K562 (cell line): ENCODE measurements at regions not wholly inside any gene's neighbourhood (a gene's known extent, or its start where the extent isn't known, plus 50 kb on each side); places are given as distances from the start of the nearest gene placed in this dataset.

Experiments used
- ATAC-seq: fragments of 200-7000 bp; cut with Tn5 transposase; 3 replicates; pipeline ENCODE4 v1.9.1; 2020; ENCODE audit warnings: moderate library complexity
- BruUV-seq: library from RNA; stranded (reverse); fragments of 400-500 nt; replicated peaks from 2 replicates; lab custom pipeline; 2021; lab: Mats Ljungman, UMichigan
- CTCF ChIA-PET: fragments of 300-600 bp; formaldehyde crosslinking; extraction: SDS; loops from one replicate; lab custom pipeline; 2021; ENCODE audit warnings: low intra/inter-chr PET ratio; lab: Yijun Ruan, JAX
- POLR2A ChIA-PET: fragments of 300-600, 350-650 bp; sonication (Branson Sonifier 250); formaldehyde crosslinking; extraction: SDS; loops from one replicate; lab custom pipeline; 2021; ENCODE audit warnings: antibody characterized with exemption, inconsistent platforms; lab: Yijun Ruan, JAX
- DNase-seq, 4 experiments: peaks; one replicate each; pipeline versions ENCODE4 v3.0.0 to v3.0.0-alpha.2; 2011 to 2018; ENCODE audit warnings: low spot score in 3 of 4, mixed read lengths in 3 of 4; ENCODE audit errors: extremely low read depth in 1 of 4
- FAIRE-seq: peaks from 2 replicates; lab custom pipeline; 2011; peaks lifted over from hg19 to GRCh38; lab: Jason Lieb, UNC
- H2AFZ ChIP-seq: 2 replicates; pipeline ENCODE4 v1.6.0; 2011; ENCODE audit warnings: low read depth, low read length, control low read depth, inconsistent platforms
- H3K27ac ChIP-seq: fragments of 200-600 bp; 3 replicates; pipeline ENCODE4 v1.8.0; 2011; ENCODE audit warnings: low read depth, mild to moderate bottlenecking, control low read depth, inconsistent platforms, low read length, moderate library complexity, mixed read lengths; ENCODE audit errors: extremely low read depth
- H3K27me3 ChIP-seq, 2 experiments: fragments of 300-600 bp in 1 of 2; 2 replicates in 1 of 2; 3 replicates in 1 of 2; pipeline versions ENCODE4 v1.6.0 to v1.8.0; 2011; ENCODE audit warnings: inconsistent platforms in 2 of 2, low read length in 2 of 2, mild to moderate bottlenecking in 1 of 2, mixed read lengths in 1 of 2, moderate library complexity in 1 of 2; ENCODE audit not compliant: control insufficient read depth in 2 of 2, insufficient read depth in 2 of 2
- H3K36me3 ChIP-seq: fragments of 300-600 bp; 3 replicates; pipeline ENCODE4 v1.8.0; 2011; ENCODE audit warnings: mild to moderate bottlenecking, low read length, inconsistent platforms; ENCODE audit not compliant: control insufficient read depth, insufficient read depth
- H3K4me1 ChIP-seq, 2 experiments: fragments of 200-600 bp in 1 of 2; replicated peaks in 1 of 2; 2 replicates in 1 of 2; 3 replicates in 1 of 2; pipeline versions ENCODE4 v1.5.1 to v1.8.0; 2011; ENCODE audit warnings: inconsistent platforms in 2 of 2, low read length in 2 of 2, mild to moderate bottlenecking in 1 of 2, mixed read lengths in 1 of 2, moderate library complexity in 1 of 2; ENCODE audit not compliant: control insufficient read depth in 2 of 2, insufficient read depth in 2 of 2
- H3K4me2 ChIP-seq: 2 replicates; pipeline ENCODE4 v1.6.1; 2011; ENCODE audit warnings: low read length, control low read depth, inconsistent platforms, mixed read lengths; ENCODE audit not compliant: insufficient read depth
- H3K4me3 ChIP-seq: fragments of 200-600 bp; sonication (generic), shearing (Covaris generic); 2 replicates; pipeline ENCODE4 v1.5.1; 2016; ENCODE audit warnings: control low read depth, inconsistent platforms
- H3K79me2 ChIP-seq: fragments of 200-600 bp; 3 replicates; pipeline ENCODE4 v1.8.0; 2011; ENCODE audit warnings: low read length, inconsistent platforms; ENCODE audit not compliant: control insufficient read depth, insufficient read depth
- H3K9ac ChIP-seq, 2 experiments: 2 replicates each; pipeline versions ENCODE4 v1.6.0 to v1.6.1; 2011; ENCODE audit warnings: low read depth in 2 of 2, low read length in 2 of 2, control low read depth in 1 of 2, inconsistent platforms in 1 of 2, mild to moderate bottlenecking in 1 of 2, mixed read lengths in 1 of 2; ENCODE audit not compliant: insufficient read depth in 1 of 2
- H3K9me1 ChIP-seq: one replicate; pipeline ENCODE4 v1.6.0; 2011; ENCODE audit warnings: inconsistent platforms, mild to moderate bottlenecking, low read length, moderate library complexity; ENCODE audit not compliant: control insufficient read depth, insufficient read depth
- H3K9me3 ChIP-seq: replicated peaks from 2 replicates; pipeline ENCODE4 v1.5.1; 2011; ENCODE audit warnings: low read depth, low read length, inconsistent platforms; ENCODE audit not compliant: control insufficient read depth, insufficient read depth
- H4K20me1 ChIP-seq: replicated peaks from 2 replicates; pipeline ENCODE4 v1.6.1; 2011; ENCODE audit warnings: low read length, inconsistent platforms, mixed read lengths; ENCODE audit not compliant: control insufficient read depth, insufficient read depth
- BRCA1 ChIP-seq, 2 experiments: fragments of 450-650 bp in 1 of 2; sonication (generic) in 1 of 2; formaldehyde crosslinking in 1 of 2; IDR thresholded peaks; 2 replicates each; pipeline versions ENCODE4 v1.5.0 to v1.6.1; 2017 to 2020; ENCODE audit warnings: mild to moderate bottlenecking in 1 of 2, missing genetic modification reagents in 1 of 2
- CHD2 ChIP-seq: IDR thresholded peaks from 2 replicates; pipeline ENCODE4 v1.6.1; 2011; ENCODE audit warnings: low read depth, low read length
- HMG20A ChIP-seq: fragments of 450-650 bp; formaldehyde crosslinking; conservative IDR thresholded peaks from 2 replicates; pipeline ENCODE4 v1.4.0; 2020; ENCODE audit warnings: mild to moderate bottlenecking, mixed read lengths
- RBM34 ChIP-seq: fragments of 200-400 bp; formaldehyde crosslinking; IDR thresholded peaks from 2 replicates; pipeline ENCODE4 v1.6.1; 2018; ENCODE audit warnings: low read length, borderline replicate concordance; ENCODE audit not compliant: insufficient read depth
- SMC3 ChIP-seq: conservative IDR thresholded peaks from 2 replicates; pipeline ENCODE4 v1.6.1; 2011; ENCODE audit warnings: low read depth, low read length, improper control_type of control experiment; ENCODE audit not compliant: insufficient read depth
- TAF7 ChIP-seq: fragments of 450-650 bp; IDR thresholded peaks from 2 replicates; pipeline ENCODE4 v1.6.1; 2016; ENCODE audit warnings: missing genetic modification characterization, missing compliant biosample characterization
- ZFPM2 ChIP-seq: fragments of 250-450 bp; sonication (Bioruptor Pico); IDR thresholded peaks from 2 replicates; pipeline ENCODE4 v1.5.1; 2022; ENCODE audit warnings: mild to moderate bottlenecking
- ZNF384 ChIP-seq: IDR thresholded peaks from 2 replicates; pipeline ENCODE4 v1.6.1; 2012; ENCODE audit warnings: low read depth, low read length, improper control_type of control experiment
- ZNF785 ChIP-seq: fragments of 250-450 bp; sonication (Bioruptor Pico); IDR thresholded peaks from 2 replicates; pipeline ENCODE4 v1.4.0; 2020; ENCODE audit warnings: mild to moderate bottlenecking
- WGBS: fragments of 100-300 bp; shearing (Covaris generic); methylation state at CpG from one replicate; pipeline ENCODE4 v1.1.6; 2016; ENCODE audit warnings: low coverage, mixed read lengths; ENCODE audit not compliant: insufficient coverage; ENCODE audit errors: missing lambda C conversion rate; 5-methylcytosine and 5-hydroxymethylcytosine counted together
- in situ Hi-C: fragments of 300-500 bp; cut with MboI; formaldehyde crosslinking; loops from 4 replicates; pipeline ENCODE4 v1.15.0; 2018; ENCODE audit warnings: inconsistent platforms, mixed read lengths
- intact Hi-C: fragments of 100-400 bp; cut with micrococcal nuclease; formaldehyde crosslinking; loops from 2 replicates; pipeline ENCODE4 v1.14.2; 2022
- TF ChIP-seq, protein P1 (sequence below): fragments of 450-650 bp; formaldehyde crosslinking; IDR thresholded peaks from 2 replicates; pipeline ENCODE4 v1.4.0; 2020; ENCODE audit warnings: mild to moderate bottlenecking, mixed read lengths
- TF ChIP-seq, protein P2 (sequence below): fragments of 450-650 bp; formaldehyde crosslinking; IDR thresholded peaks from 2 replicates; pipeline ENCODE4 v1.4.0; 2020; ENCODE audit warnings: mild to moderate bottlenecking, moderate library complexity

DNA sequence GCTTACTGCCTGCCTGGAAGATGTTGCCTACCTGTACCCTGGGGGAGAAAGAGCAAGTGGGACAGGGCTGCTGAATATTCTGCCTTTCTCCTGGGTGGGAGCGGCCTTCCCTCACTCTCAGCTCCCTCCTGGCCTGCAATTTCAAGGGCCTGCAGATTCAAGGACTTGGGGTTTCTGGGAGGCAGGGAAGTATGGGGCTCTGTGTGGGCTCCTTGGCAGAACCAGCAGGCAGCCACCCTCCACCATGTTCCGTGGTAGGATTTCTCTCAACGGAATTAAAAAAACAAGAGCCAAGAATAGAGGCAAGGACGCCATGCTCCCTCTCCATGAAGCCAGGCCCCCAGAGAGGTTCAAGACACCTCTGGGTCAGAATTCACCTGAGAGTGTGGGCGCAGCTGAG is 127.7 kb downstream of the NAV1 start:
- Histone ChIP-seq H3K9me1 (no peaks in the 10 kb centered on the region), H3K79me2 (no peaks in the 10 kb centered on the region), H3K9ac (no peak overlapping the region), H3K27me3 (peaks cover 0 to 35% of the 10 kb centered on the region in 2 experiments; a peak in 3 of 5 replicates), H3K4me1 (no peaks in the 10 kb centered on the region), H4K20me1 (peaks cover 5% of the 10 kb centered on the region), H3K27ac (no peak overlapping the region), H3K36me3 (no peaks in the 10 kb centered on the region), H2AFZ (no peak overlapping the region), H3K9me3 (no peaks in the 10 kb centered on the region), H3K4me3 (no peak overlapping the region), H3K4me2 (no peak overlapping the region)
- TF ChIP-seq BRCA1 (IDR thresholded peaks at IDR 0.05) (no peak), BRCA1 (CRISPR knock-in tag; IDR thresholded peaks at IDR 0.05) (no peak), ZNF785 (CRISPR knock-in tag) (no peak), SMC3 (no peak), ZNF384 (no peak), HMG20A (no peak), RBM34 (no peak), CHD2 (no peak), TAF7 (no peak), ZFPM2 (no peak)
- TF ChIP-seq, protein P1, sequence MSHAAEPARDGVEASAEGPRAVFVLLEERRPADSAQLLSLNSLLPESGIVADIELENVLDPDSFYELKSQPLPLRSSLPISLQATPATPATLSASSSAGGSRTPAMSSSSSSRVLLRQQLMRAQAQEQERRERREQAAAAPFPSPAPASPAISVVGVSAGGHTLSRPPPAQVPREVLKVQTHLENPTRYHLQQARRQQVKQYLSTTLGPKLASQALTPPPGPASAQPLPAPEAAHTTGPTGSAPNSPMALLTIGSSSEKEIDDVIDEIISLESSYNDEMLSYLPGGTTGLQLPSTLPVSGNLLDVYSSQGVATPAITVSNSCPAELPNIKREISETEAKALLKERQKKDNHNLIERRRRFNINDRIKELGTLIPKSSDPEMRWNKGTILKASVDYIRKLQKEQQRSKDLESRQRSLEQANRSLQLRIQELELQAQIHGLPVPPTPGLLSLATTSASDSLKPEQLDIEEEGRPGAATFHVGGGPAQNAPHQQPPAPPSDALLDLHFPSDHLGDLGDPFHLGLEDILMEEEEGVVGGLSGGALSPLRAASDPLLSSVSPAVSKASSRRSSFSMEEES (CRISPR knock-in tag), result no peak
- TF ChIP-seq, protein P2, sequence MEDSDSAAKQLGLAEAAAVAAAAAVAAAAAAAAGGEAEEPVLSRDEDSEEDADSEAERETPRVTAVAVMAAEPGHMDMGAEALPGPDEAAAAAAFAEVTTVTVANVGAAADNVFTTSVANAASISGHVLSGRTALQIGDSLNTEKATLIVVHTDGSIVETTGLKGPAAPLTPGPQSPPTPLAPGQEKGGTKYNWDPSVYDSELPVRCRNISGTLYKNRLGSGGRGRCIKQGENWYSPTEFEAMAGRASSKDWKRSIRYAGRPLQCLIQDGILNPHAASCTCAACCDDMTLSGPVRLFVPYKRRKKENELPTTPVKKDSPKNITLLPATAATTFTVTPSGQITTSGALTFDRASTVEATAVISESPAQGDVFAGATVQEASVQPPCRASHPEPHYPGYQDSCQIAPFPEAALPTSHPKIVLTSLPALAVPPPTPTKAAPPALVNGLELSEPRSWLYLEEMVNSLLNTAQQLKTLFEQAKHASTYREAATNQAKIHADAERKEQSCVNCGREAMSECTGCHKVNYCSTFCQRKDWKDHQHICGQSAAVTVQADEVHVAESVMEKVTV (CRISPR knock-in tag), result no peak
- intact Hi-C loops, result no loop called here
- CTCF ChIA-PET, result no interaction called here
- 20% methylated on average over 5 of the region's 5 CpGs for WGBS
- POLR2A ChIA-PET, result interaction anchor here (0.6 to 1.6 kb wide), 5 partner anchors 9 to 1392 kb away, joined by 3 to 4 read pairs (median 3); no protein-coding TSS in a partner anchor
- in situ Hi-C loops, result no loop called here
- ATAC-seq (no peak), DNase-seq (no peak), FAIRE-seq (no peak)
- no TSS peak for BruUV-seq
